CD1c-positive myeloid dendritic cell (primary cell): ENCODE measurements at regions not wholly inside any gene's neighbourhood (a gene's known extent, or its start where the extent isn't known, plus 50 kb on each side); places are given as distances from the start of the nearest gene placed in this dataset.
A peak's percentile ranks its signal among the peaks of the same experiment; 100 is the strongest.
"Not testable (repeated sequence)": the region's sequence is repeated elsewhere in the genome, so short reads cannot be mapped to it uniquely, and the experiment has no call there.

Source experiments
- DNase-seq: peaks from one replicate; pipeline ENCODE4 v3.0.0-alpha.2; 2016; ENCODE audit errors: extremely low spot score

GRCh38 chr3:139199421-139200010 is 144.3 kb upstream of the MRPS22 start:
- no peak for DNase-seq

GRCh38 chr3:139201446-139202225 is 142.2 kb upstream of the MRPS22 start:
- no peak for DNase-seq

DNA sequence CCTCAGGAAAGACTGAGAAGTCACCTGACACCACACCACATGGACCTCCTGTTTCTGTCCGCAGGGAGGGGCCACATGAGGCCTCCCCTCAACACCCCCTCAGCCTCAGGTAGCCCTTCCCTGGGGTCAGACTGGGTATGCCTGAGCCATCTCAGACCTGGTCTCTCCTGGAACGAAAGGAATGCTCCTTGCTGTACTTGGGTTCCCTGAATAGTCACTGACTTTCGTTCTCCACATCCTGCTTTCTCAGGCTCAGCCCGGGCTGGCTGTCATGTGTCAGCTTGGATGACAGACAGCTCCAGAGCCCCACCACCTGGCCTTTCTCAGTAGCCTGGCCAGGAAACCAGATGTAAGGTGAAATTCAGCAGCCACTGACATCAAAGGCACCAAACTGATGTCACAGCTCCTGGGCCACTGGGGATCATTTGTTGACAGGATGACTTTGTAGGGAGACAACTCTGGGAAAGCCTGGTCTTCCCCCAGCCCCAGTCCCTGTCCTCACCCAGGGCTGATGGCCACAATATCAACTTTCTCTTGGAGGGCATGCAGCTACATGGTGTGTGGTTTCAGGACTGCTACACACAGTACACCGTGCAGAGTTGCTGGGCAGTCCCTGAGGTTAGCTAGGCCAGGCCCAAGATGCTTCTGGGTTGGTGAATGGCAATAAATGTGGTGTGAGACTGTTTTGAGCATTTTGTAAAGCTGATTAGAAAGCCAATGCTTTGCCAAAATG is 141.4 kb upstream of the MRPS22 start:
- DNase-seq, result no peak

- DNase-seq, result no peak
Measured at GRCh38 chr3:139202959-139203349, 140.9 kb upstream of the MRPS22 start.

- no peak for DNase-seq
Measured at GRCh38 chr3:139203752-139204151, 140.1 kb upstream of the MRPS22 start.

DNA sequence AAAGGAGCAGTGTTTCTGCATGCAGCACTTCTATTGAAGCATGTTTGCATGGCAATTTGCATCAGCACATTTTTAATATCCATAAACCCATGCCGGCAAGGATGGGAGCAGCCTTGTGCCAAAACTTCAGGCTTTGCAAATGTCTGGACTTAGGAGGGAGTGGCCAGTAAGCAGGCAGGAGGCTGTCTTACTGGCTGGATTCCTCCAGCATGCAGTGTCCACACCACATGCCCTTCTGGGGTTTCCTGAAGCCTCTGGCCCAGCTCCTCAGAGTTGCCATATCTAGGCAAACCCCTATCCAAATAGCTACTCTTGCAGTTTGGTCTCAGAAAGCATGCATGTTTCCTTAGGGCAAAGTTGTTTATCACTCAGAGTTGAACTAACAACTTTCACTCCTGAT is 139.1 kb upstream of the MRPS22 start:
- no peak for DNase-seq

- DNase-seq, result no peak
Measured at GRCh38 chr3:139213936-139214335, 129.9 kb upstream of the MRPS22 start.

DNA sequence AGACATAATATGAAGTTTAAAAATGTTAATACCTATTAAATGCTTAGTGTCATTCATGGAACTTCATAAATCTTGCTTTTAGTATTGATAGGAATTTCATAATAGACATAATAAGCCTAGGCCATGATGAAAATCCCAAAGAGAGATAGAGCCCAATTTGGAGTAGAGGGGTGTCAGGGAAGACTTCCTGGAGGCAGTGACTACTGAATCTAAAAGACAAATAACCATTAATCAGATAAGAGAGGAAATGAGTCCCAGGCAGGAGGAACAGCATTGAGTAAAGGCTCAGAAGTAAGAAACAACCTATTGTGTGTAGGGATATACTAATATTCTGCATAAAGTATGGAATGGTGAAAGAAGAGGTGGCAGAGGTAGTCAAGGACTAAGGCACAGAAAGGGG is 126.9 kb upstream of the MRPS22 start:
- DNase-seq, result no peak

DNA sequence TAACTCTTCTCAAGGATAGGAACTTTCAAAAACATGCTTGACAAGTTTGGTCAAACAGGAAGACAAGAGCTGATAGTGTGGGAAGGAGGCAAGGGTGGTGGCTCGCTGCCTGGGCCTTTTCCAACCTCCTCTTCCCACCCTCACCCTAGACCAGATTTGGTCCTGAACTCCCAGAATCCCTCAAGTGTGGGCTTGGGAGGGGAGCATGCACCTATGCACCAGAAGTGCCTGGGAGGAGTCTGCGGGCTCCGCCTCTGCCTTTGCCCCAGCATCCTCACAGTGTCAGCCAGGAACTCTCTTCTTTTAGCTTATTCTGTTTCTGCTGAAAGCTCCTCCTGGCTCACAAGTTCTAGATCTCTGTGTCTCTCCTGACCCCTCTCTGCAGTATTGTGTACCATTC is 126.2 kb upstream of the MRPS22 start:
- DNase-seq, result no peak

DNA sequence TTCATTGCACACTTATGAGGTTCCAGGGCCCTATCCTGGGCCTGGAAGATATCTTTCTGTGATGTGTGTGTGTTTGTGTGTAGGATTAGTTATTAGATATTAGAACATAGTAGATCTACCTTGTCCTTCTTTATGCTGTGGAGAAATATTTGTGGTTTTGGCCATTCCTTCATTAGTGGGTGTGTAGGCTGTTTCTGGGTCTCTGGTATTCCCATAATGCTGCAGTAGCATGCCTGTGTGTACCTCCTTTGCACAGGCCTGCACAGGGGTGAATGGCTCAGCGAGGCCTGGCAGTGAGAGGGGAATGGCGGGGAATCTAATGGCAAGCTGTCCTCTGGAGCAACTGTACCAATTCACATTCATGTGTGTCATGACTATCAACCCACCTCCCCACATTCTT is 125.8 kb upstream of the MRPS22 start:
- no peak for DNase-seq

GRCh38 chr3:139219463-139219862 is 124.4 kb upstream of the MRPS22 start:
- no peak for DNase-seq

DNA sequence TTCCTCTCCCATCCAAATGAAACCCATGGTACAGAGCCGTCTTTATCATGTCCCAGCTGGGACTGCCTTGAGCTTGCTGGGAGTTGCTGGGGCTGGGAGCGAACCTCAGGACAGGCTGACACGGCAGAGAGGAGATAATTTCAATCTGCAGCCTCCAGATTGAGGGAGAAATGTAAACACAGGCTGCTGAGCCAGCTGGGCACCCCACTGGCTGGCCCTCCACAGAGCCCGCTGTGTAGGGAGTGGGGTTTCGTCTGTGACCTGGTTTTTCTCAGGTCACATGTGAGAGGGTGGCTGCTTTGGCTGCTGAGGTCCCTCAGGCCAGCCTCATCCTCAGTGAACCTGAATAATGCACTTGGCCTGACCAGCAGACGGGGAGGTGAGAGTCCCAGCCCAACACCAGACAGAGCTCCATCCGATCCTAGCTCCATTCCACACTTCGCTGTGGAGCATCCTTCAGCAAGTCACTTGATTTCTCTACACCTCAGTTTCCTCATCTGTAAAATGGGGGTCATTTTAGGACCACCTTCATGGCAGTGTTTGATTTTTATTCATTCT is 121.6 kb upstream of the MRPS22 start:
- no peak for DNase-seq

DNA sequence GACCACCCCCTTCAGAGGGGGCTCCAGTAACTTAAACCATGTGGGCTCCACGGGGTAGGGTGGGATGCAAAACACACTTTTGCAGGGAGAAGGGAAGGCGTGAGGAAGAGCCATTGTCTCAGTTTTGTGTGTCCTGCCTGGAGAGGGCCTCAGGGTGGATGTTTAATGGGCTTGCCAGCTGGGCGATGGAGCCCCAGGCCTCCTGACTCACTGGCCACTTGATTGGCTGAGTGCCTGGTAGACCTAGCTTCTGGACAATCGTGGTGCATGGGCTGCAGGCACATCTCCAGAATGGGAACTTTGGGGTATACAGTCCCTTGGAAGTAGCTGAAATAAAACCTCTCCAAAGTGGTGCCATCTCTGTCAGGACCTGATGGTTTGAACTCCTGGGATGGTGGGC is 118.3 kb upstream of the MRPS22 start:
- DNase-seq, result no peak

DNA sequence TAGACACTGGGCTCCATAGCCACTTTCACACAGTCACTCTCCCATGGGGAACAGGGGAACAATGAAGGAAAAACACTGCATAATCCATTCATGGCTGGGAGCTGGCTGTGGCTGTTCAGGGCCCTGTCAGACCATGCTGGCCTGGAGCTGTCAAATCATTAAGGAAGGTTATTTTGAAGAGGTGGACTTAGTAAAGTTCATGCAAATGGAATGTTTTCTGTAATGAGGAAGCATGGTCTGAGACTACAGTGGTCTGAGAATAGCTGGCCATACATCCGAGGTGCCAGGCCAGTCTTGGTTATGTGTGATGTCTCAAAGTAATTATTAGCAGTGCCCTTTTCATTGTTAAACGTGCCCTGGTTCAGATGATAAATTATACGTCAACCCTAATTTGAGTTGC is 117.1 kb upstream of the MRPS22 start:
- DNase-seq, result no peak

DNA sequence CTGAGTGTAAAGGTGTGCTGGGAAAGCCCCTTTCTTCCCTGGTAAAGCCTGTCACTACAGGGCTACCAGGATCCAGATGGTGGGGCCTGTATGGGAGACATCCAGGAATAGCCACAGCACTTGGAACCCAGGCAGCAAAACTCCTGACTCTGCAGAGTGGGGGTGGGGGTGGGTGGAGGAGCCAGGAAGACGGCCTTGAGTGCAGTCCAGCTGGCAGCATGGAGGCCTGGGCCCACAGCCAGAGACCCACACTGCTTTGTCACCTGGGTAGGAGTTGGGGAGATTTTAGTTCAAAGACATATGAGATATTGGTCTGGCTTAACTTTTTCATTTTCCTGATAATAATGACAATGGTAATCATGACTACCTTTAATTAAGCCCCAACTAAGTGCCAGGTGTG is 116.7 kb upstream of the MRPS22 start:
- DNase-seq, result no peak

- DNase-seq, result no peak
Measured at GRCh38 chr3:139227827-139228226, 116.0 kb upstream of the MRPS22 start.

- DNase-seq, result no peak
Measured at GRCh38 chr3:139230391-139230790, 113.4 kb upstream of the MRPS22 start.

GRCh38 chr3:139231555-139232281 is 112.1 kb upstream of the MRPS22 start:
- DNase-seq, result peak; percentile 20

DNA sequence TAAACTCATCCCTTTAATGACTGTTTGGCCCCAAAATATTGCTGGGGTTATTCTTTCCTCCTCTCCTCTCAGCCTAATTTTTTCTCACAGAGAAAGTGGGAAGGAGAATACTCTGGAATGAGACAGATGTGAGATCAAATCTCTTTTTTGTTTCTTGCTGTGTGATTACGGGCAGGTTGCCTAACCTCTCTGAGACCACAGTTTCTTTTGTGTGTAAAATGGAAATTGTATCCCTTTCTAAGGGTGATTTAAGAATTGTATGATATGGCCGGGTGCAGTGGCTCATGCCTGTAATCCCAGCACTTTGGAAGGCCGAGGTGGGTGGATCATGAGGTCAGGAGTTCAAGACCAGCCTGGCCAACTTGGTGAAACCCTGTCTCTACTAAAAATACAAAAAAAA is 111.5 kb upstream of the MRPS22 start:
- not testable (repeated sequence) for DNase-seq

DNA sequence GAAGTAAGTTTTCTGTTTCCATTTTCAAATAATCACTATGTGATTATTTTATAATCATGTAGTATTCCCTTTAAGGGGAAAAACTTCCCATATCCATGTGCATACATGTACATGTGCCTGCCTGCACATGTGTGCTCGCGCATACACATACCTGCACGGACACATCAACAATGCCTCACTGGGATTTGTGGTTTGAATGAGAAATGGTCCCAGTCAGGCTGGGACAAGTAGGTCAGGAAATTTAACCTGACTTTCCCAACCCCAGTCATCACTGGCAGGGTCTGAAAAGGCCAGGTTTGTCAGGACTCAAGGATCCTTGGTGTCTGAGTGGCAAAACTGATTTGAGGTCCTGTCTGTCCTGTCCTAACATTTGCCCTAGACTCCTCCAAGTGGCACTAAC is 109.3 kb upstream of the MRPS22 start:
- no peak for DNase-seq

DNA sequence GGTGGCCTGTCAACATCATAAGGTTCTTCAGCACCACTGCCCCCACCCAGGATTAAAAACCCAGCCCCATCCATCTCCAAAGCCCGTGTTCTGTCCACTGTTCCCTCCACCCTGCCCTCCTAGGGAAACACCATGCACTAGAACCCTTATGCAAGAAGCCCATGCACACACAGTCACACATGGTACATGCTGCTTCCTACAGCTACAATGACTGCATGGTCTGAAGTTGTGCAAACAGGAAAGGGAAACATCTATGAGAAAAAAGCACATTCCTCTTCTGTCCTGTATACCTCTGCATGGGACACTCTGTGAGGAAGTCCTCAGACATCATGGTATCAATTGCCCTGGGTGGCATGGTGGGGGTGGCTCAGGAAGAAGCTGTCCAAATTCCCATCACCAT is 108.6 kb upstream of the MRPS22 start:
- no peak for DNase-seq

DNA sequence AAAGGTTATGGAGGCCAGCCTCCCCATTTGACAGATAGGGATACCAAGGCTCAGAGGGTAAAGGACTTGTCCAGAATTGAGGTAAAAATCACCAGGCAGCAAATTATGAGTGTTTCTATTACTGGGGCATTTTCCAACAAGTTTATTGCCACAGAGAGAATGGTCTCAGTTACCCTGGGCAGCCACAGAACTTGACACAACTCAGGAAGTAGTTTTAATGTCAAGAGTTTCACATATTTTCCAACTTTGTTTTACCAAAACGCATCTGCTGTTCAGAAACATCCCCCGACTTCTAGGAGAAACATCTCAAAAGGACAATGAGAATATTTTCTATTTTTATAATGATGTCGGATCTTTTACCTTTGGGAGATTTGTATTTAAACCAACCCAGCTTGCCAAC is 107.5 kb upstream of the MRPS22 start:
- no peak for DNase-seq
